ENCODE measurements at regions not wholly inside any gene's neighbourhood (a gene's known extent, or its start where the extent isn't known, plus 50 kb on each side); places are given as distances from the start of the nearest gene placed in this dataset.

DNA sequence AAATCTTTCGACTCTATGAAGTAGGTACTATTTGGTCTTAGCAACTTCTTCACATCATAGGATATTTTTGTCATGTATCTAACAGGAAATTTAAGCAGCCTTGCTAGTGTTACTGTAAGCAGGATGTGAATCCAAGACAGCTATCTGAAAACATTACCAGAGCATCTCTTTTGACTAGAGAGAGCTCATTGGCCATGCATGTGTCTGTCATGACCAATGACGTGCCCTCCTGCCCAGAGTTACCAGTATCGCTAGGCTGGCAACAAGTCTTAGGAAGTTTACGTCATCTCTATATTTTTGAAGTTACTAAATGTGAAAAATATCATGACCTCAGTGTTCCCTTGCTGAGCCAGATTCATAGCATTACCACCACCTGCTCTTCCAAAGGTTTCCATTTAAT lies 130.9 kb upstream of the TP63 start:
- no peaks in the 10 kb centered on the region for H3K36me3 Mint-ChIP-seq
- CTCF ChIA-PET (ENCODE audit: partially characterized antibody) = interaction anchor here (1.1 kb wide), 1 partner anchor 12 kb away, joined by 3 read pairs; no protein-coding TSS in a partner anchor
- no peak overlapping the region for H3K4me3 Mint-ChIP-seq
- H3K27ac Mint-ChIP-seq = no peak overlapping the region
- no peak for DNase-seq
- no peaks in the 10 kb centered on the region for H3K9me3 ChIP-seq (ENCODE audit: control insufficient read depth in 1 of 2, low read length in 2 of 2)
- H3K27ac ChIP-seq (ENCODE audit: low read depth, low read length) = no peak overlapping the region
- no peaks in the 10 kb centered on the region for H3K27me3 Mint-ChIP-seq
- peaks cover 0 to 7% (median 4%) of the 10 kb centered on the region in 8 donors for H3K9me3 Mint-ChIP-seq
- H3K36me3 ChIP-seq (ENCODE audit: insufficient read depth, low read length) = no peaks in the 10 kb centered on the region
- H3K4me3 ChIP-seq (ENCODE audit: low read length in 2 of 2) = no peak overlapping the region
- POLR2A ChIA-PET (ENCODE audit: partially characterized antibody) = no interaction called here
- intact Hi-C loops (cut with micrococcal nuclease) = no loop called here
- H3K4me1 ChIP-seq (ENCODE audit: insufficient read depth, low read length) = peaks cover 11% of the 10 kb centered on the region
- peaks cover 14 to 25% (median 15%) of the 10 kb centered on the region in 4 donors for H3K4me1 Mint-ChIP-seq
- H3K27me3 ChIP-seq (ENCODE audit: insufficient read depth, low read length) = no peaks in the 10 kb centered on the region

DNA sequence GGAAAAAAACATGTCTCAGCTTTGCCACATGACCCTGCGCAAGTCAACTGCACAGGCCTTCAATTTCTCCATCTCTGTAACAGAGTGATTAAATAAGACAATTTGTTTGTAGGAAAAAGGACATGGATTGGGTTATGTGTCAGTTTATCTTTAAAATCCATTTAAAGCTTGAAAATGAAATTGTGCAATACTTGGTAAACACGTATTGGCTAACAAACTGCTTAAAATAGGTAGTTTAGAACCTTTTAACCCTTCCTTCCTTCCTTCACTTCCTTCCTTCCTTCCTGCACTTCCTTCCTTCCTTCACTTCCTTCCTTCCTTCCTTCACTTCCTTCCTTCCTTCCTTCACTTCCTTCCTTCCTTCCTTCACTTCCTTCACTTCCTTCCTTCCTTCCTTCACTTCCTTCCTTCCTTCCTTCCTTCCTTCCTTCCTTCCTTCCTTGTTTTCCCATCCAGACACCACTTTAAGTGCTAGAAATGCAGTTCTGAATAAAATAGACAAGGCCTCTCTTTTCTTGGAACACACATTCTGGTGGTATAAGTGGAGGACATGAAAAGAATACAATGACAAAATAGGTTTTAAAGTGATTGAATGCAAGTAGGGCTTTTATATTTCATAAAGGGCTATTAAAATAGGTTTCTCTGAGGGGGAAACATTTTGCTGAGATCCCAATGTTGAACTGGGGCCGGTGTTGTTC lies 130.2 kb upstream of the TP63 start:
- peak overlapping the region in 6 of 7 donors; percentile 1 to 93 (median 60) for H3K27ac Mint-ChIP-seq
- CTCF ChIA-PET (ENCODE audit: partially characterized antibody) = interaction anchor here (1.1 kb wide), 1 partner anchor 11 kb away, joined by 3 read pairs; no protein-coding TSS in a partner anchor
- Histone ChIP-seq H3K4me1 (ENCODE audit: insufficient read depth, low read length) (peaks cover 11% of the 10 kb centered on the region), H3K36me3 (ENCODE audit: insufficient read depth, low read length) (no peaks in the 10 kb centered on the region), H3K9me3 (ENCODE audit: control insufficient read depth in 1 of 2, low read length in 2 of 2) (no peaks in the 10 kb centered on the region), H3K27ac (ENCODE audit: low read depth, low read length) (no peak overlapping the region), H3K27me3 (ENCODE audit: insufficient read depth, low read length) (no peaks in the 10 kb centered on the region), H3K4me3 (ENCODE audit: low read length in 2 of 2) (no peak overlapping the region)
- no peak for DNase-seq
- no peaks in the 10 kb centered on the region for H3K36me3 Mint-ChIP-seq
- POLR2A ChIA-PET (ENCODE audit: partially characterized antibody) = no interaction called here
- peaks cover 14 to 25% (median 15%) of the 10 kb centered on the region in 4 donors for H3K4me1 Mint-ChIP-seq
- peak overlapping the region in 1 of 8 donors; percentile 31 for H3K4me3 Mint-ChIP-seq
- peaks cover 0 to 7% (median 4%) of the 10 kb centered on the region in 8 donors for H3K9me3 Mint-ChIP-seq
- H3K27me3 Mint-ChIP-seq = no peaks in the 10 kb centered on the region
- intact Hi-C loops (cut with micrococcal nuclease) = no loop called here

GRCh38 chr3:189502256-189502655 lies 128.9 kb upstream of the TP63 start:
- intact Hi-C loops (cut with micrococcal nuclease) = no loop called here
- H3K27me3 Mint-ChIP-seq = peaks cover 0 to 4% of the 10 kb centered on the region in 2 donors
- POLR2A ChIA-PET (ENCODE audit: partially characterized antibody) = no interaction called here

GRCh38 chr3:189502676-189503257 lies 128.4 kb upstream of the TP63 start:
- peak overlapping the region in 1 of 7 donors; percentile 17 for H3K27ac Mint-ChIP-seq
- peak in 3 of 5 donors; percentile 2 to 11 (median 7) for DNase-seq
- H3K4me1 Mint-ChIP-seq = peaks cover 14 to 25% (median 15%) of the 10 kb centered on the region in 4 donors
- POLR2A ChIA-PET (ENCODE audit: partially characterized antibody) = no interaction called here
- Histone ChIP-seq H3K9me3 (ENCODE audit: control insufficient read depth in 1 of 2, low read length in 2 of 2) (no peaks in the 10 kb centered on the region), H3K36me3 (ENCODE audit: insufficient read depth, low read length) (no peaks in the 10 kb centered on the region), H3K27me3 (ENCODE audit: insufficient read depth, low read length) (no peaks in the 10 kb centered on the region), H3K4me3 (ENCODE audit: low read length in 2 of 2) (no peak overlapping the region), H3K27ac (ENCODE audit: low read depth, low read length) (no peak overlapping the region), H3K4me1 (ENCODE audit: insufficient read depth, low read length) (peaks cover 11% of the 10 kb centered on the region)
- peaks cover 0 to 7% (median 4%) of the 10 kb centered on the region in 8 donors for H3K9me3 Mint-ChIP-seq
- H3K4me3 Mint-ChIP-seq = peak overlapping the region in 2 of 8 donors; percentile 4 to 26
- intact Hi-C loops (cut with micrococcal nuclease) = no loop called here
- H3K27me3 Mint-ChIP-seq = peaks cover 0 to 4% of the 10 kb centered on the region in 2 donors
- CTCF ChIA-PET (ENCODE audit: partially characterized antibody) = no interaction called here
- no peaks in the 10 kb centered on the region for H3K36me3 Mint-ChIP-seq

More at GRCh38 chr3:189502256-189502655, 128.9 kb upstream of the TP63 start:
- no peak overlapping the region for H3K4me3 ChIP-seq (ENCODE audit: low read length in 2 of 2)
- no peaks in the 10 kb centered on the region for H3K36me3 ChIP-seq (ENCODE audit: insufficient read depth, low read length)
- CTCF ChIA-PET (ENCODE audit: partially characterized antibody) = no interaction called here
- H3K9me3 Mint-ChIP-seq = peaks cover 0 to 7% (median 4%) of the 10 kb centered on the region in 8 donors
- peaks cover 11% of the 10 kb centered on the region for H3K4me1 ChIP-seq (ENCODE audit: insufficient read depth, low read length)
- no peaks in the 10 kb centered on the region for H3K36me3 Mint-ChIP-seq
- H3K4me3 Mint-ChIP-seq = no peak overlapping the region
- peaks cover 14 to 25% (median 15%) of the 10 kb centered on the region in 4 donors for H3K4me1 Mint-ChIP-seq
- H3K27me3 ChIP-seq (ENCODE audit: insufficient read depth, low read length) = no peaks in the 10 kb centered on the region
- no peaks in the 10 kb centered on the region for H3K9me3 ChIP-seq (ENCODE audit: control insufficient read depth in 1 of 2, low read length in 2 of 2)
- H3K27ac Mint-ChIP-seq = no peak overlapping the region
- DNase-seq = no peak
- H3K27ac ChIP-seq (ENCODE audit: low read depth, low read length) = no peak overlapping the region

DNA sequence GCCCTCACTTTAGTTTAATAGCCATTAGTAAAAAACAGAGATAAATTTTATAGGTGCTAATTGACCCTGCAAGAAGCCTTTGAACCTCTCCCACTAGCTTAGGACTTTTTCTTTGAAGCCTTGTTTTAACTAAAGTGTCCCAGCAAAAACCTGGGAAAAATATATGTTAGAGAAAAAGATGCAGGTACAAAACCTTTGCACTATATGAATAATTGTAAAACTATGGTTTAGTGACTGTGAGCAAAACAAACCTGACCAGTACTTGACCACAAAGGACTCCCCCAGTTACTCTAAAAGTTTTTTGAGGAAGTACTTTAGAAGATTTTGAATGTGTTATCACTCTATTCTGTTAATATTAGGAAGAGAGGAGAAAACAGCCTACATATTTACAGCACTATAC lies 123.3 kb upstream of the TP63 start:
- no peak overlapping the region for H3K27ac Mint-ChIP-seq

DNA sequence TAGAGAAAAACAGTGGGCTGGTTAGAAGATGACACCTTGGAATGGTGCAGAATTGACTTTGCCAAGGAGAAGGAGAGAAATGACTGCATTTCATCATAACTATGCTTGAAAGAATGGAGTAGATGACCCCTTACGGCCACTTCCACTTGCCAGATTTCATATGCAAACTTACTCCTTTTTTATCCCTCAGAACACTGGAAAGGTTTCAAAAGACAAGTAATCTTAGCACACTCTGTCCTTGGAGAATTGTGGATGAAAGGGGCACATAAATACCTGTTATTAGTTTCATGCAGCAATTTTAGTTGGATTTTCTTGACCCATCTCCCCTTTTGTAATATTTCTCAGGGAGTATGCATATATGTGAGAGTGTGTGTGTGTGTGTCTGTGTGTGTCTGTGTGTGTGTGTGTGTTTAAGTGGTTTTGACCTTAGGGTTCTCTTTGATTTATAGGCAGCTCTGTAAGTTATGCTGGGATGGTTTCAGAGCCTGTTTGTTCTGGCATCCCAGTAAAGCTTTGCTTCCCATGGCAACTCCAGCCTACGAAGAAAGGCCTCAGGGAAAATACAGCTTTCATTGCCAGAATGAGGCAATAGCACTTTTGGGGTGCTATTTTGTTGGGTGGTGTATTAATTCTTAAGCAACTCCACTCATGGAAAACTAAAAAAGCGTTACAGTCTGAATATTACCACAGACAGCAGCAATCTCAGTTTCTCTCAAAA lies 122.2 kb upstream of the TP63 start:
- no peaks in the 10 kb centered on the region for H3K36me3 Mint-ChIP-seq
- Histone ChIP-seq H3K27me3 (ENCODE audit: insufficient read depth, low read length) (no peaks in the 10 kb centered on the region), H3K4me3 (ENCODE audit: low read length in 2 of 2) (no peak overlapping the region), H3K36me3 (ENCODE audit: insufficient read depth, low read length) (no peaks in the 10 kb centered on the region), H3K9me3 (ENCODE audit: control insufficient read depth in 1 of 2, low read length in 2 of 2) (no peaks in the 10 kb centered on the region), H3K27ac (ENCODE audit: low read depth, low read length) (no peak overlapping the region), H3K4me1 (ENCODE audit: insufficient read depth, low read length) (no peaks in the 10 kb centered on the region)
- no peaks in the 10 kb centered on the region for H3K4me1 Mint-ChIP-seq
- intact Hi-C loops (cut with micrococcal nuclease) = no loop called here
- ChIA-PET CTCF (ENCODE audit: partially characterized antibody) (no interaction called here), POLR2A (ENCODE audit: partially characterized antibody) (no interaction called here)
- no peak for DNase-seq
- no peak overlapping the region for H3K4me3 Mint-ChIP-seq
- no peak overlapping the region for H3K27ac Mint-ChIP-seq
- peaks cover 0 to 3% (median 0%) of the 10 kb centered on the region in 8 donors for H3K9me3 Mint-ChIP-seq
- peaks cover 0 to 5% of the 10 kb centered on the region in 2 donors for H3K27me3 Mint-ChIP-seq

More for the DNA sequence above, 123.3 kb upstream of the TP63 start:
- peaks cover 0 to 3% (median 0%) of the 10 kb centered on the region in 8 donors for H3K9me3 Mint-ChIP-seq
- Histone ChIP-seq H3K27me3 (ENCODE audit: insufficient read depth, low read length) (no peaks in the 10 kb centered on the region), H3K4me3 (ENCODE audit: low read length in 2 of 2) (no peak overlapping the region), H3K9me3 (ENCODE audit: control insufficient read depth in 1 of 2, low read length in 2 of 2) (no peaks in the 10 kb centered on the region), H3K27ac (ENCODE audit: low read depth, low read length) (no peak overlapping the region), H3K36me3 (ENCODE audit: insufficient read depth, low read length) (no peaks in the 10 kb centered on the region), H3K4me1 (ENCODE audit: insufficient read depth, low read length) (peaks cover 4% of the 10 kb centered on the region)
- DNase-seq = no peak
- no peaks in the 10 kb centered on the region for H3K36me3 Mint-ChIP-seq
- peaks cover 0 to 5% of the 10 kb centered on the region in 2 donors for H3K27me3 Mint-ChIP-seq
- intact Hi-C loops (cut with micrococcal nuclease) = no loop called here
- H3K4me3 Mint-ChIP-seq = no peak overlapping the region
- ChIA-PET CTCF (ENCODE audit: partially characterized antibody) (no interaction called here), POLR2A (ENCODE audit: partially characterized antibody) (no interaction called here)
- H3K4me1 Mint-ChIP-seq = peaks cover 1 to 3% (median 2%) of the 10 kb centered on the region in 4 donors

- H3K9me3 ChIP-seq (ENCODE audit: control insufficient read depth in 1 of 2, low read length in 2 of 2) = no peaks in the 10 kb centered on the region
- peaks cover 0 to 2% of the 10 kb centered on the region in 2 donors for H3K36me3 Mint-ChIP-seq
- no peaks in the 10 kb centered on the region for H3K27me3 ChIP-seq (ENCODE audit: insufficient read depth, low read length)
- H3K4me3 ChIP-seq (ENCODE audit: low read length in 2 of 2) = no peak overlapping the region
- peaks cover 0 to 3% of the 10 kb centered on the region in 2 donors for H3K27me3 Mint-ChIP-seq
- ChIA-PET POLR2A (ENCODE audit: partially characterized antibody) (no interaction called here), CTCF (ENCODE audit: partially characterized antibody) (interaction anchor here (0.7 to 1.4 kb wide), 2 partner anchors 12 to 16 kb away, joined by 3 read pairs; no protein-coding TSS in a partner anchor)
- no peaks in the 10 kb centered on the region for H3K4me1 Mint-ChIP-seq
- DNase-seq = no peak
- peak overlapping the region in 1 of 7 donors; percentile 30 for H3K27ac Mint-ChIP-seq
- no peaks in the 10 kb centered on the region for H3K4me1 ChIP-seq (ENCODE audit: insufficient read depth, low read length)
- H3K36me3 ChIP-seq (ENCODE audit: insufficient read depth, low read length) = no peaks in the 10 kb centered on the region
- no peak overlapping the region for H3K4me3 Mint-ChIP-seq
- no peak overlapping the region for H3K27ac ChIP-seq (ENCODE audit: low read depth, low read length)
- H3K9me3 Mint-ChIP-seq = peaks cover 0 to 8% (median 2%) of the 10 kb centered on the region in 8 donors
- intact Hi-C loops (cut with micrococcal nuclease) = no loop called here
These were observed 119.2 kb upstream of the TP63 start for GRCh38 chr3:189512039-189512438.
